ENCODE measurements at regions not wholly inside any gene's neighbourhood (a gene's known extent, or its start where the extent isn't known, plus 50 kb on each side); places are given as distances from the start of the nearest gene placed in this dataset.

GRCh38 chr4:117466388-117466787 is 381.0 kb upstream of the TRAM1L1 start:
- ATAC-seq (ENCODE audit: low FRiP score in 2 of 2) = no peak
- Histone ChIP-seq H3K27me3 (no peaks in the 10 kb centered on the region), H3K9me3 (no peaks in the 10 kb centered on the region), H3K36me3 (no peaks in the 10 kb centered on the region), H3K4me1 (no peaks in the 10 kb centered on the region), H3K27ac (no peak overlapping the region), H3K4me3 (no peak overlapping the region)
- TF ChIP-seq POLR2A (IDR thresholded peaks at IDR 0.05) (no peak), POLR2AphosphoS5 (IDR thresholded peaks at IDR 0.05) (no peak), EP300 (IDR thresholded peaks at IDR 0.05) (no peak)
- TF ChIP-seq, protein P1, sequence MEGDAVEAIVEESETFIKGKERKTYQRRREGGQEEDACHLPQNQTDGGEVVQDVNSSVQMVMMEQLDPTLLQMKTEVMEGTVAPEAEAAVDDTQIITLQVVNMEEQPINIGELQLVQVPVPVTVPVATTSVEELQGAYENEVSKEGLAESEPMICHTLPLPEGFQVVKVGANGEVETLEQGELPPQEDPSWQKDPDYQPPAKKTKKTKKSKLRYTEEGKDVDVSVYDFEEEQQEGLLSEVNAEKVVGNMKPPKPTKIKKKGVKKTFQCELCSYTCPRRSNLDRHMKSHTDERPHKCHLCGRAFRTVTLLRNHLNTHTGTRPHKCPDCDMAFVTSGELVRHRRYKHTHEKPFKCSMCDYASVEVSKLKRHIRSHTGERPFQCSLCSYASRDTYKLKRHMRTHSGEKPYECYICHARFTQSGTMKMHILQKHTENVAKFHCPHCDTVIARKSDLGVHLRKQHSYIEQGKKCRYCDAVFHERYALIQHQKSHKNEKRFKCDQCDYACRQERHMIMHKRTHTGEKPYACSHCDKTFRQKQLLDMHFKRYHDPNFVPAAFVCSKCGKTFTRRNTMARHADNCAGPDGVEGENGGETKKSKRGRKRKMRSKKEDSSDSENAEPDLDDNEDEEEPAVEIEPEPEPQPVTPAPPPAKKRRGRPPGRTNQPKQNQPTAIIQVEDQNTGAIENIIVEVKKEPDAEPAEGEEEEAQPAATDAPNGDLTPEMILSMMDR (IDR thresholded peaks at IDR 0.05) = no peak
- WGBS, 2 donors = 81 to 82% methylated on average over 5 of the region's 5 CpGs
- DNase-seq = no peak

GRCh38 chr4:117467404-117467803 is 382.0 kb upstream of the TRAM1L1 start:
- Histone ChIP-seq H3K4me3 (no peak overlapping the region), H3K27ac (no peak overlapping the region), H3K27me3 (no peaks in the 10 kb centered on the region), H3K4me1 (no peaks in the 10 kb centered on the region), H3K9me3 (no peaks in the 10 kb centered on the region), H3K36me3 (no peaks in the 10 kb centered on the region)
- no peak for TF ChIP-seq POLR2AphosphoS5 (IDR thresholded peaks at IDR 0.05)
- TF ChIP-seq EP300 (IDR thresholded peaks at IDR 0.05) = no peak
- TF ChIP-seq, protein P1 (IDR thresholded peaks at IDR 0.05) = no peak
- TF ChIP-seq POLR2A (IDR thresholded peaks at IDR 0.05) = no peak
- whole genome bisulfite sequencing, 2 donors = 45 to 46% methylated on average over 2 of the region's 2 CpGs
- ATAC-seq (ENCODE audit: low FRiP score in 2 of 2) = no peak
- DNase-seq = no peak

- DNase-seq (no peak), ATAC-seq (ENCODE audit: low FRiP score in 2 of 2) (no peak)
- TF ChIP-seq EP300 (IDR thresholded peaks at IDR 0.05) (no peak), POLR2AphosphoS5 (IDR thresholded peaks at IDR 0.05) (no peak), POLR2A (IDR thresholded peaks at IDR 0.05) (no peak)
- TF ChIP-seq, protein P1 (IDR thresholded peaks at IDR 0.05) = no peak
- H3K4me1 ChIP-seq = no peaks in the 10 kb centered on the region
- H3K9me3 ChIP-seq = no peaks in the 10 kb centered on the region
- H3K4me3 ChIP-seq = no peak overlapping the region
- no peaks in the 10 kb centered on the region for H3K27me3 ChIP-seq
- H3K36me3 ChIP-seq = no peaks in the 10 kb centered on the region
- H3K27ac ChIP-seq = no peak overlapping the region
Observed at GRCh38 chr4:117474987-117475386, 389.6 kb upstream of the TRAM1L1 start.

DNA sequence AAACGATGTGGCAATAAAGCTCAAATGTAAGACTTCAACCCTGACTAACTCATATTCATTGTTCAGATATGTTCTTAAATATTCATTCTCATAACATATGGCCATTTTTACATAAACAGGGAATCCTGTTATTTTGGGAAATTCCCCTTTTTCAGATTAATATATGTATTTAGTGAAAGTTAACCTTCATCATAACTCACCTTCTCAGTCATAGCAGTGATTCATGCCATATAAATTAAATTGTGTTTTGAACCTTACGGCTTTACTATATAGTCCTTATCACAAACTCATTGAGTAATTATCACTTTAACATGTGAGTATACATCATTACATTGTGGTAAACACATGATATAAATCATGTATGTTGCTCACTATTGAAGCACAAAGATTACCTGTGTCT is 392.5 kb upstream of the TRAM1L1 start:
- no peaks in the 10 kb centered on the region for H3K27me3 ChIP-seq
- WGBS, 2 donors = 78 to 80% methylated on average over 2 of the region's 2 CpGs

GRCh38 chr4:117478702-117479101 is 393.3 kb upstream of the TRAM1L1 start:
- no peak for DNase-seq
- ATAC-seq (ENCODE audit: low FRiP score in 2 of 2) = no peak
- Histone ChIP-seq H3K9me3 (no peaks in the 10 kb centered on the region), H3K4me3 (no peak overlapping the region), H3K27me3 (no peaks in the 10 kb centered on the region), H3K27ac (no peak overlapping the region), H3K36me3 (no peaks in the 10 kb centered on the region), H3K4me1 (no peaks in the 10 kb centered on the region)
- TF ChIP-seq EP300 (IDR thresholded peaks at IDR 0.05) (no peak), POLR2A (IDR thresholded peaks at IDR 0.05) (no peak), POLR2AphosphoS5 (IDR thresholded peaks at IDR 0.05) (no peak)
- TF ChIP-seq, protein P1 (IDR thresholded peaks at IDR 0.05) = no peak

More for the DNA sequence above, 392.5 kb upstream of the TRAM1L1 start:
- no peaks in the 10 kb centered on the region for H3K36me3 ChIP-seq
- ATAC-seq (ENCODE audit: low FRiP score in 2 of 2) (no peak), DNase-seq (no peak)
- no peak overlapping the region for H3K4me3 ChIP-seq
- no peaks in the 10 kb centered on the region for H3K4me1 ChIP-seq
- TF ChIP-seq, protein P1 (IDR thresholded peaks at IDR 0.05) = no peak
- TF ChIP-seq POLR2AphosphoS5 (IDR thresholded peaks at IDR 0.05) = no peak
- TF ChIP-seq POLR2A (IDR thresholded peaks at IDR 0.05) = no peak
- H3K9me3 ChIP-seq = no peaks in the 10 kb centered on the region
- H3K27ac ChIP-seq = no peak overlapping the region
